HEK293 (cell line): ENCODE measurements at regions not wholly inside any gene's neighbourhood (a gene's known extent, or its start where the extent isn't known, plus 50 kb on each side); places are given as distances from the start of the nearest gene placed in this dataset.

Experiments used
- CTCF ChIA-PET: fragments of 350-600 bp; formaldehyde crosslinking; extraction: SDS; loops from one replicate; lab custom pipeline; 2021; ENCODE audit warnings: antibody characterized with exemption; lab: Yijun Ruan, JAX
- POLR2A ChIA-PET: fragments of 300-600 bp; formaldehyde crosslinking; extraction: SDS; loops from one replicate; lab custom pipeline; 2020; ENCODE audit warnings: antibody characterized with exemption, inconsistent platforms; lab: Yijun Ruan, JAX
- H3K27ac ChIP-seq: fragments of 200-500 bp; sonication (Bioruptor generic); 2 replicates; pipeline ENCODE4 v1.5.1; 2014; ENCODE audit warnings: low read depth, low read length, control low read depth, inconsistent platforms; ENCODE audit errors: extremely low read depth
- H3K36me3 ChIP-seq, 2 experiments: fragments of 200-500 bp in 1 of 2; sonication (Bioruptor generic) in 1 of 2; 1 replicate in 1 of 2; 2 replicates in 1 of 2; pipeline ENCODE4 v1.5.1; 2014 to 2017; ENCODE audit warnings: inconsistent platforms in 2 of 2, low read length in 2 of 2; ENCODE audit not compliant: control insufficient read depth in 2 of 2, insufficient read depth in 1 of 2
- H3K4me1 ChIP-seq: fragments of 200-500 bp; sonication (Bioruptor generic); 2 replicates; pipeline ENCODE4 v1.5.1; 2014; ENCODE audit warnings: mild to moderate bottlenecking, low read length, inconsistent platforms; ENCODE audit not compliant: control insufficient read depth, insufficient read depth
- H3K4me3 ChIP-seq: 2 replicates; pipeline ENCODE4 v1.5.1; 2011; ENCODE audit warnings: low read depth, mild to moderate bottlenecking, control low read depth, low read length, moderate library complexity
- H3K9me3 ChIP-seq: fragments of 200-500 bp; sonication (Bioruptor generic); 2 replicates; pipeline ENCODE4 v1.5.1; 2014; ENCODE audit warnings: low read depth, low read length, inconsistent platforms; ENCODE audit not compliant: control insufficient read depth, insufficient read depth
- BCL11B ChIP-seq: fragments of 450-650 bp; formaldehyde crosslinking; IDR thresholded peaks from 2 replicates; pipeline ENCODE4 v1.5.1; 2016; ENCODE audit warnings: low read depth, missing biosample characterization, missing genetic modification characterization
- FEZF1 ChIP-seq: fragments of 450-650 bp; formaldehyde crosslinking; IDR thresholded peaks from 2 replicates; pipeline ENCODE4 v1.5.1; 2016; ENCODE audit warnings: missing biosample characterization, missing genetic modification characterization
- PRDM6 ChIP-seq: fragments of 450-650 bp; formaldehyde crosslinking; IDR thresholded peaks from 2 replicates; pipeline ENCODE4 v1.5.1; 2017; ENCODE audit warnings: missing biosample characterization, missing genetic modification characterization
- YY2 ChIP-seq: fragments of 450-650 bp; formaldehyde crosslinking; IDR thresholded peaks from 2 replicates; pipeline ENCODE4 v1.5.1; 2016; ENCODE audit warnings: missing biosample characterization, missing genetic modification characterization
- ZBTB6 ChIP-seq: fragments of 450-650 bp; formaldehyde crosslinking; IDR thresholded peaks from 2 replicates; pipeline ENCODE4 v1.5.1; 2017; ENCODE audit warnings: missing biosample characterization, missing genetic modification characterization
- ZFP41 ChIP-seq: fragments of 450-650 bp; formaldehyde crosslinking; IDR thresholded peaks from 2 replicates; pipeline ENCODE4 v1.5.1; 2016; ENCODE audit warnings: missing biosample characterization, missing genetic modification characterization, borderline replicate concordance
- ZNF112 ChIP-seq: fragments of 450-650 bp; formaldehyde crosslinking; IDR thresholded peaks from 2 replicates; pipeline ENCODE4 v1.5.0; 2017; ENCODE audit warnings: missing biosample characterization, missing genetic modification characterization
- ZNF19 ChIP-seq: fragments of 450-650 bp; formaldehyde crosslinking; IDR thresholded peaks from 2 replicates; pipeline ENCODE4; 2016; ENCODE audit warnings: missing biosample characterization, missing genetic modification characterization, low read depth
- ZNF26 ChIP-seq: fragments of 450-650 bp; formaldehyde crosslinking; IDR thresholded peaks from 2 replicates; pipeline ENCODE4 v1.5.1; 2016; ENCODE audit warnings: missing biosample characterization, missing genetic modification characterization
- ZNF394 ChIP-seq: fragments of 450-650 bp; formaldehyde crosslinking; IDR thresholded peaks from 2 replicates; pipeline ENCODE4 v1.5.1; 2016; ENCODE audit warnings: missing biosample characterization, missing genetic modification characterization, mild to moderate bottlenecking, moderate library complexity, borderline replicate concordance
- ZNF416 ChIP-seq: fragments of 450-650 bp; formaldehyde crosslinking; IDR thresholded peaks from 2 replicates; pipeline ENCODE4 v1.5.1; 2016; ENCODE audit warnings: missing biosample characterization, missing genetic modification characterization
- ZNF433 ChIP-seq: fragments of 450-650 bp; formaldehyde crosslinking; IDR thresholded peaks from 2 replicates; pipeline ENCODE4 v1.5.1; 2016; ENCODE audit warnings: missing biosample characterization, missing genetic modification characterization, low read depth
- ZNF596 ChIP-seq: fragments of 450-650 bp; IDR thresholded peaks from 2 replicates; pipeline ENCODE4 v1.5.0; 2018; ENCODE audit warnings: missing biosample characterization, mild to moderate bottlenecking, missing genetic modification characterization, moderate library complexity
- ZNF624 ChIP-seq: fragments of 450-650 bp; formaldehyde crosslinking; IDR thresholded peaks from 2 replicates; pipeline ENCODE4 v1.5.1; 2017; ENCODE audit warnings: missing biosample characterization, missing genetic modification characterization
- ZNF626 ChIP-seq: fragments of 450-650 bp; sonication (Bioruptor Pico); formaldehyde crosslinking; IDR thresholded peaks from 2 replicates; pipeline ENCODE4 v1.5.1; 2018; ENCODE audit warnings: missing biosample characterization, missing genetic modification characterization, inconsistent platforms
- ZNF660 ChIP-seq: fragments of 450-650 bp; IDR thresholded peaks from 2 replicates; pipeline ENCODE4 v1.5.1; 2018; ENCODE audit warnings: missing biosample characterization, mild to moderate bottlenecking, missing genetic modification characterization
- ZNF843 ChIP-seq: fragments of 450-650 bp; formaldehyde crosslinking; IDR thresholded peaks from 2 replicates; pipeline ENCODE4 v1.5.1; 2016; ENCODE audit warnings: missing biosample characterization, missing genetic modification characterization
- ZSCAN18 ChIP-seq: fragments of 450-650 bp; formaldehyde crosslinking; IDR thresholded peaks from 2 replicates; pipeline ENCODE4 v1.5.1; 2016; ENCODE audit warnings: missing biosample characterization, missing genetic modification characterization

GRCh38 chr6:114450631-114451030, 107.8 kb upstream of the HS3ST5 start:
- H3K4me3 ChIP-seq = no peak overlapping the region
- ChIA-PET CTCF (interaction anchor here (0.6 kb wide), 1 partner anchor 176 kb away, joined by 3 read pairs; no protein-coding TSS in a partner anchor), POLR2A (no interaction called here)
- H3K36me3 ChIP-seq = no peaks in the 10 kb centered on the region
- no peak overlapping the region for H3K27ac ChIP-seq
- no peaks in the 10 kb centered on the region for H3K4me1 ChIP-seq
- no peaks in the 10 kb centered on the region for H3K9me3 ChIP-seq
- TF ChIP-seq ZSCAN18 (tag by site-specific recombination) (no peak), ZNF416 (tag by site-specific recombination) (no peak), ZNF19 (no peak), ZFP41 (tag by site-specific recombination) (no peak), BCL11B (no peak), ZNF596 (tag by site-specific recombination) (no peak), ZNF112 (tag by site-specific recombination) (no peak), YY2 (tag by site-specific recombination) (no peak), ZNF626 (tag by site-specific recombination) (no peak), ZNF26 (tag by site-specific recombination) (no peak), ZNF660 (no peak), ZNF624 (no peak), ZNF433 (tag by site-specific recombination) (no peak)

- H3K27ac ChIP-seq = no peak overlapping the region
- CTCF ChIA-PET = interaction anchor here (0.6 kb wide), 1 partner anchor 84 kb away, joined by 6 read pairs; no protein-coding TSS in a partner anchor
- H3K4me3 ChIP-seq = no peak overlapping the region
- POLR2A ChIA-PET = interaction anchor here (0.6 kb wide), 1 partner anchor 15 kb away, joined by 3 read pairs; no protein-coding TSS in a partner anchor
- TF ChIP-seq FEZF1 (peak; percentile 39; the same call in 1 of the 2 replicates), ZBTB6 (tag by site-specific recombination) (no peak), ZNF394 (tag by site-specific recombination) (no peak), PRDM6 (tag by site-specific recombination) (0 out of 2 replicates have a peak, but pooled peaks have one; percentile 26), ZNF433 (tag by site-specific recombination) (no peak), ZNF843 (0 out of 2 replicates have a peak, but pooled peaks have one; percentile 24)
- H3K36me3 ChIP-seq = no peaks in the 10 kb centered on the region
- no peaks in the 10 kb centered on the region for H3K9me3 ChIP-seq
- no peaks in the 10 kb centered on the region for H3K4me1 ChIP-seq
These were observed 106.8 kb upstream of the HS3ST5 start for GRCh38 chr6:114449659-114450058.
